ENCODE measurements at regions not wholly inside any gene's neighbourhood (a gene's known extent, or its start where the extent isn't known, plus 50 kb on each side); places are given as distances from the start of the nearest gene placed in this dataset.

DNA sequence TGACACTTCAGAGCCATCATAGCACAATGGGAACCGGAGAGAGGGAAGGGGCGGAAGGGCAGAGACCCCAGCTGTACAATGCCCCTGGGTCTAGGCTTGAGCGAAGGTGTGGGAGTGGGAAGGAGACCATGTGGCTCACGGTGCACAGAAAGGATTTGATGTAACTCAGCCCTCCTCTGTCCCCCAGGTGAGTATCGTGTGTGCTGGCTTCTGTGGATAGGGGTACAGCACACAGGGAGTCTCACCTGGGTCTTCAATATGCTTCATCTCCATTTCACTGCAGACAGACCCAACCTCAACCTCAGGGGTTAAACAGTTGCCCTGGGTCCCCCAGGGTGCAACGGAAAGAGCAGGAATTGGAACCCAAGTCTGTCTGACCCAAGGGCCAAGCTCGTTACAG lies 122.2 kb downstream of the CDH26 start:
- TF ChIP-seq, protein P1, sequence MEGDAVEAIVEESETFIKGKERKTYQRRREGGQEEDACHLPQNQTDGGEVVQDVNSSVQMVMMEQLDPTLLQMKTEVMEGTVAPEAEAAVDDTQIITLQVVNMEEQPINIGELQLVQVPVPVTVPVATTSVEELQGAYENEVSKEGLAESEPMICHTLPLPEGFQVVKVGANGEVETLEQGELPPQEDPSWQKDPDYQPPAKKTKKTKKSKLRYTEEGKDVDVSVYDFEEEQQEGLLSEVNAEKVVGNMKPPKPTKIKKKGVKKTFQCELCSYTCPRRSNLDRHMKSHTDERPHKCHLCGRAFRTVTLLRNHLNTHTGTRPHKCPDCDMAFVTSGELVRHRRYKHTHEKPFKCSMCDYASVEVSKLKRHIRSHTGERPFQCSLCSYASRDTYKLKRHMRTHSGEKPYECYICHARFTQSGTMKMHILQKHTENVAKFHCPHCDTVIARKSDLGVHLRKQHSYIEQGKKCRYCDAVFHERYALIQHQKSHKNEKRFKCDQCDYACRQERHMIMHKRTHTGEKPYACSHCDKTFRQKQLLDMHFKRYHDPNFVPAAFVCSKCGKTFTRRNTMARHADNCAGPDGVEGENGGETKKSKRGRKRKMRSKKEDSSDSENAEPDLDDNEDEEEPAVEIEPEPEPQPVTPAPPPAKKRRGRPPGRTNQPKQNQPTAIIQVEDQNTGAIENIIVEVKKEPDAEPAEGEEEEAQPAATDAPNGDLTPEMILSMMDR (conservative IDR thresholded peaks at IDR 0.05; ENCODE audit: low read depth, low read length) = no peak
- TF ChIP-seq EZH2 (IDR thresholded peaks at IDR 0.05; ENCODE audit: low read length, unreplicated experiment) = no peak
